ENCODE measurements at regions not wholly inside any gene's neighbourhood (a gene's known extent, or its start where the extent isn't known, plus 50 kb on each side); places are given as distances from the start of the nearest gene placed in this dataset.

DNA sequence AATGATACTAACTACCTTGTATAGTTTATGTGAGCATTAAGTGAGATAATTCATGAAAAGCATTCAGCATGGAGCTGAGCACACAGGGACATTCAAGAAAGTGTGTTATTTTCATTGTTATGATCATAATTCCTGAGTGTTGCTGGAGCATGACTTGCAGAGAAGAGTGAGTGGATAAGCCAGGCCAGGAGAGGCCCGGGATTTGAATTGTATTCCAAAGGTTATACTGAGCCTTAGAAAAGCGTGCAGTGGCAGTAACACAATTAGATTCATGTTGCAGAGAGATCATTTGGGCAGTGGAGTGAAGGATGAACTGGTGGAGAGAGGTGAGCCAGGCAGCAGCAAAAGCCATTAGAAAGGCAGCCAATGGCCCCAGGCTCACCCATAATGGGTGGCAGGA, 142.9 kb upstream of the SH3BP4 start:
- TF ChIP-seq, protein P1, sequence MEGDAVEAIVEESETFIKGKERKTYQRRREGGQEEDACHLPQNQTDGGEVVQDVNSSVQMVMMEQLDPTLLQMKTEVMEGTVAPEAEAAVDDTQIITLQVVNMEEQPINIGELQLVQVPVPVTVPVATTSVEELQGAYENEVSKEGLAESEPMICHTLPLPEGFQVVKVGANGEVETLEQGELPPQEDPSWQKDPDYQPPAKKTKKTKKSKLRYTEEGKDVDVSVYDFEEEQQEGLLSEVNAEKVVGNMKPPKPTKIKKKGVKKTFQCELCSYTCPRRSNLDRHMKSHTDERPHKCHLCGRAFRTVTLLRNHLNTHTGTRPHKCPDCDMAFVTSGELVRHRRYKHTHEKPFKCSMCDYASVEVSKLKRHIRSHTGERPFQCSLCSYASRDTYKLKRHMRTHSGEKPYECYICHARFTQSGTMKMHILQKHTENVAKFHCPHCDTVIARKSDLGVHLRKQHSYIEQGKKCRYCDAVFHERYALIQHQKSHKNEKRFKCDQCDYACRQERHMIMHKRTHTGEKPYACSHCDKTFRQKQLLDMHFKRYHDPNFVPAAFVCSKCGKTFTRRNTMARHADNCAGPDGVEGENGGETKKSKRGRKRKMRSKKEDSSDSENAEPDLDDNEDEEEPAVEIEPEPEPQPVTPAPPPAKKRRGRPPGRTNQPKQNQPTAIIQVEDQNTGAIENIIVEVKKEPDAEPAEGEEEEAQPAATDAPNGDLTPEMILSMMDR (IDR thresholded peaks at IDR 0.05) = no peak
- no peak for TF ChIP-seq POLR2A (IDR thresholded peaks at IDR 0.05)

All from vagina (tissue), 2 donors.